ENCODE measurements at regions not wholly inside any gene's neighbourhood (a gene's known extent, or its start where the extent isn't known, plus 50 kb on each side); places are given as distances from the start of the nearest gene placed in this dataset.

GRCh38 chr3:153840487-153840886 lies 280.7 kb upstream of the ARHGEF26 start:
- Histone ChIP-seq H3K4me1 (no peaks in the 10 kb centered on the region), H3K27ac (no peak overlapping the region), H3K27me3 (no peaks in the 10 kb centered on the region), H3K4me3 (no peak overlapping the region), H3K9me3 (no peaks in the 10 kb centered on the region), H3K36me3 (no peaks in the 10 kb centered on the region)
- TF ChIP-seq CTCF (IDR thresholded peaks at IDR 0.05) = no peak
- TF ChIP-seq POLR2A (IDR thresholded peaks at IDR 0.05) = no peak
- TF ChIP-seq POLR2AphosphoS5 (IDR thresholded peaks at IDR 0.05) = no peak
- DNase-seq (ENCODE audit: low spot score in 2 of 2) = no peak
- intact Hi-C loops (cut with DNase I; ENCODE audit: low total_unique reads) = no loop called here

- no peak overlapping the region for H3K4me3 ChIP-seq
- TF ChIP-seq CTCF (IDR thresholded peaks at IDR 0.05) (no peak), POLR2A (IDR thresholded peaks at IDR 0.05) (no peak), POLR2AphosphoS5 (IDR thresholded peaks at IDR 0.05) (no peak)
- H3K9me3 ChIP-seq = no peaks in the 10 kb centered on the region
- no peaks in the 10 kb centered on the region for H3K4me1 ChIP-seq
- H3K36me3 ChIP-seq = no peaks in the 10 kb centered on the region
- H3K27me3 ChIP-seq = no peaks in the 10 kb centered on the region
- H3K27ac ChIP-seq = no peak overlapping the region
- intact Hi-C loops (cut with DNase I; ENCODE audit: low total_unique reads) = no loop called here
- DNase-seq (ENCODE audit: low spot score in 2 of 2) = no peak
These were observed 277.2 kb upstream of the ARHGEF26 start for GRCh38 chr3:153843994-153844393.

GRCh38 chr3:153845311-153845710 lies 275.9 kb upstream of the ARHGEF26 start:
- intact Hi-C loops (cut with DNase I; ENCODE audit: low total_unique reads) = no loop called here
- no peaks in the 10 kb centered on the region for H3K36me3 ChIP-seq
- no peaks in the 10 kb centered on the region for H3K9me3 ChIP-seq
- no peak overlapping the region for H3K4me3 ChIP-seq
- H3K4me1 ChIP-seq = no peaks in the 10 kb centered on the region
- TF ChIP-seq CTCF (IDR thresholded peaks at IDR 0.05) (no peak), POLR2AphosphoS5 (IDR thresholded peaks at IDR 0.05) (no peak), POLR2A (IDR thresholded peaks at IDR 0.05) (no peak)
- no peak for DNase-seq (ENCODE audit: low spot score in 2 of 2)
- no peaks in the 10 kb centered on the region for H3K27me3 ChIP-seq
- H3K27ac ChIP-seq = no peak overlapping the region

GRCh38 chr3:153848702-153849101 lies 272.5 kb upstream of the ARHGEF26 start:
- Histone ChIP-seq H3K9me3 (no peaks in the 10 kb centered on the region), H3K4me1 (no peaks in the 10 kb centered on the region), H3K36me3 (no peaks in the 10 kb centered on the region), H3K27ac (no peak overlapping the region), H3K4me3 (no peak overlapping the region), H3K27me3 (no peaks in the 10 kb centered on the region)
- no peak for TF ChIP-seq POLR2AphosphoS5 (IDR thresholded peaks at IDR 0.05)
- TF ChIP-seq CTCF (IDR thresholded peaks at IDR 0.05) = no peak
- no peak for TF ChIP-seq POLR2A (IDR thresholded peaks at IDR 0.05)
- intact Hi-C loops (cut with DNase I; ENCODE audit: low total_unique reads) = no loop called here
- no peak for DNase-seq (ENCODE audit: low spot score in 2 of 2)

- DNase-seq (ENCODE audit: low spot score in 2 of 2) = no peak
- H3K4me1 ChIP-seq = no peaks in the 10 kb centered on the region
- no peaks in the 10 kb centered on the region for H3K36me3 ChIP-seq
- intact Hi-C loops (cut with DNase I; ENCODE audit: low total_unique reads) = no loop called here
- H3K27ac ChIP-seq = no peak overlapping the region
- no peak overlapping the region for H3K4me3 ChIP-seq
- TF ChIP-seq POLR2AphosphoS5 (IDR thresholded peaks at IDR 0.05) = no peak
- TF ChIP-seq CTCF (IDR thresholded peaks at IDR 0.05) = no peak
- H3K27me3 ChIP-seq = no peaks in the 10 kb centered on the region
- H3K9me3 ChIP-seq = no peaks in the 10 kb centered on the region
These were observed 268.8 kb upstream of the ARHGEF26 start for GRCh38 chr3:153852355-153852754.

Data from breast epithelium (tissue), 4 donors.